SU-DHL-6 (cell line): ENCODE measurements at regions not wholly inside any gene's neighbourhood (a gene's known extent, or its start where the extent isn't known, plus 50 kb on each side); places are given as distances from the start of the nearest gene placed in this dataset.

ENCODE experiments used
- H2AFZ ChIP-seq: fragments of 200-600 bp; sonication (generic); 2 replicates; pipeline ENCODE4 v1.6.1; 2014; ENCODE audit warnings: low read depth, mild to moderate bottlenecking, moderate library complexity, mixed read lengths, antibody characterized with exemption, low read length; ENCODE audit not compliant: severe bottlenecking
- H3F3A ChIP-seq: fragments of 200-600 bp; shearing (Covaris generic); 2 replicates; pipeline ENCODE4 v1.6.0; 2016; ENCODE audit warnings: antibody characterized with exemption, mild to moderate bottlenecking; ENCODE audit not compliant: insufficient read depth
- H3K27ac ChIP-seq: fragments of 200-600 bp; sonication (generic); 2 replicates; pipeline ENCODE4 v1.5.1; 2016; ENCODE audit warnings: low read depth, mild to moderate bottlenecking, low read length, moderate library complexity, mixed read lengths
- H3K27me3 ChIP-seq: fragments of 200-600 bp; sonication (generic), shearing (Covaris generic); 2 replicates; pipeline ENCODE4 v1.6.0; 2014; ENCODE audit warnings: mild to moderate bottlenecking, low read length
- H3K36me3 ChIP-seq: fragments of 200-600 bp; sonication (generic); 2 replicates; pipeline ENCODE4 v1.6.1; 2014; ENCODE audit warnings: mild to moderate bottlenecking, low read length, mixed read lengths
- H3K4me2 ChIP-seq: fragments of 300-600, 200-600 bp; shearing (Covaris generic), sonication (generic); 2 replicates; pipeline ENCODE4 v1.6.0; 2014; ENCODE audit warnings: low read length, low read depth, mild to moderate bottlenecking; ENCODE audit not compliant: poor library complexity, severe bottlenecking
- H3K4me3 ChIP-seq: fragments of 200-600 bp; sonication (generic); 2 replicates; pipeline ENCODE4 v1.5.1; 2014; ENCODE audit warnings: antibody characterized with exemption, low read length, mild to moderate bottlenecking, mixed read lengths; ENCODE audit not compliant: insufficient read depth, poor library complexity, severe bottlenecking
- H3K79me2 ChIP-seq: fragments of 200-600 bp; sonication (generic); 2 replicates; pipeline ENCODE4 v1.6.1; 2014; ENCODE audit warnings: mild to moderate bottlenecking, low read length, moderate library complexity; ENCODE audit not compliant: insufficient read depth
- H3K9ac ChIP-seq: fragments of 200-600 bp; sonication (generic); 2 replicates; pipeline ENCODE4 v1.7.0; 2014; ENCODE audit warnings: mild to moderate bottlenecking, low read length
- H3K9me2 ChIP-seq: fragments of 200-600 bp; sonication (generic); replicated peaks from 2 replicates; pipeline ENCODE4 v1.6.1; 2014; ENCODE audit warnings: low read length; ENCODE audit not compliant: insufficient read depth
- H3K9me3 ChIP-seq: fragments of 200-600 bp; sonication (generic); 2 replicates; pipeline ENCODE4 v1.6.1; 2014; ENCODE audit warnings: low read length, mixed read lengths; ENCODE audit not compliant: insufficient read depth
- H4K20me1 ChIP-seq: fragments of 200-600 bp; sonication (generic); 2 replicates; pipeline ENCODE4 v1.6.1; 2014; ENCODE audit warnings: low read depth, mild to moderate bottlenecking, antibody characterized with exemption, low read length, moderate library complexity, mixed read lengths
- CTCF ChIP-seq: fragments of 200-600 bp; sonication (generic); IDR thresholded peaks from one replicate; pipeline ENCODE4 v1.5.1; 2017; ENCODE audit warnings: antibody characterized with exemption, mild to moderate bottlenecking, low read length, moderate library complexity; ENCODE audit not compliant: insufficient read depth, poor library complexity, severe bottlenecking
- EZH2phosphoT487 ChIP-seq: fragments of 200-600 bp; sonication (generic), shearing (Covaris generic); conservative IDR thresholded peaks from 2 replicates; pipeline ENCODE4 v1.6.1; 2018; ENCODE audit warnings: mild to moderate bottlenecking, antibody characterized with exemption, low read length, moderate library complexity, mixed read lengths

DNA sequence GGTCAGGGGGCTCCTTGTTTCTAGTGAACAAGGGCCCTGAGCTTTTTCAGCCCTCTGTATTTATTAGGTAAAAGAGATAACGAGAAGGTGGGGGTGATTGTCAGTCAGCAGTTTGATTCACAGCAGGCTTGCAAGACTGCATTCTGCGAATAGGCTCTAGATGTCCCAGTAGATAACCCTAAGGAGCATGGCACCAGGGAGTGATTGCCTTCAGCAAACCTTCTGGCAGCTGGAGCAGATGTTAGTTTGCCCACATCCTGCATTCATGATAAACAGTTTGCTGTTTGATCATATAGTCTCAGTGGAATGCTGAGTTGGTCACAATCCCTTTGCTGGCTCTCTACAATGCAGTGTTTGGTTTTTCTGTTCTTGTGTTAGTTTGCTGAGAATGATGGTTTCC lies 161.3 kb upstream of the GADL1 start:
- no peaks in the 10 kb centered on the region for H3K9me3 ChIP-seq
- no peaks in the 10 kb centered on the region for H3F3A ChIP-seq
- H3K27me3 ChIP-seq: no peaks in the 10 kb centered on the region
- H3K27ac ChIP-seq: no peak overlapping the region
- no peak overlapping the region for H3K4me3 ChIP-seq
- H3K9ac ChIP-seq: no peak overlapping the region
- no peak overlapping the region for H3K4me2 ChIP-seq
- no peak overlapping the region for H2AFZ ChIP-seq
- TF ChIP-seq EZH2phosphoT487 (no peak), CTCF (no peak)
- no peaks in the 10 kb centered on the region for H4K20me1 ChIP-seq
- H3K79me2 ChIP-seq: no peaks in the 10 kb centered on the region
- H3K9me2 ChIP-seq: no peaks in the 10 kb centered on the region
- H3K36me3 ChIP-seq: no peaks in the 10 kb centered on the region

DNA sequence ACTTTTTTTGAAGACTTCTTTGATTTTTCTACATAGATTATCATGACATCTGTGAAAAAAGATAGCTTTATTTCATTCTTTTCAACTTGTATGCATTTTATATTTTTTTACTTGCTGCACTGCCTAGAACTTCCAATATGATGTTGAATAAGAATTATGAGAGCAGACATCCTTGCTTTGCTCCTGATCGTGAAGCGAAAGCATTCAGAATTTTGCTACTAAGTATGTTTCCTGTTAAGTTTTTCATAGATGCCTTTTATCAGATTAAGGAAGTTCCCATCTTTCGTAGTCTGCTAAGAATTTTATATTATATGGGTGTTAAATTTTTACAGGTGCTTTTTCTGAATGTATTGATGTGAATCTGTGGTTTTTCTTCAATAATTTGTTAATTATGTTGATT lies 163.4 kb upstream of the GADL1 start:
- H3K4me3 ChIP-seq: no peak overlapping the region
- H4K20me1 ChIP-seq: no peaks in the 10 kb centered on the region
- no peaks in the 10 kb centered on the region for H3K36me3 ChIP-seq
- no peak overlapping the region for H3K4me2 ChIP-seq
- no peak overlapping the region for H3K27ac ChIP-seq
- no peaks in the 10 kb centered on the region for H3F3A ChIP-seq
- TF ChIP-seq EZH2phosphoT487 (no peak), CTCF (no peak)
- no peaks in the 10 kb centered on the region for H3K27me3 ChIP-seq
- H3K79me2 ChIP-seq: no peaks in the 10 kb centered on the region
- H3K9me2 ChIP-seq: no peaks in the 10 kb centered on the region
- no peak overlapping the region for H3K9ac ChIP-seq
- H2AFZ ChIP-seq: no peak overlapping the region
- H3K9me3 ChIP-seq: no peaks in the 10 kb centered on the region

DNA sequence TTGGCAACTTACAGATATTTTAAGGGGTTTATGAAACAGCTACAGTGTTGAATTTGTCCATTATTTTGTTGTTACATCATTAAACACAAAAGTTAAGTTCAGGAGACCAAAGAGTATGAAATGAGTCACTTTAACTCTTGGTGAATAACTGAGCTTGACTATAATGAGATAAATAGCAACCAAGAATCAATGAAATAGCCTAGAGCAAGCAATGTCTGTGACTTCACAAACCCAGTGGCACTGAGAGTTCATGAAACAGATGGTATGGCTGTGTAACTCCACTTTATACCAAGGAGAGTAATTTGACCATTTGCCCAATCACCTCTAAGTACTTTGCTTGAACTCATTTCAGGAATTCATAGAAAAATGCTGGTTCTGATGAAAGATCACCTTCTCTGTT lies 169.6 kb upstream of the GADL1 start:
- Histone ChIP-seq H3K9me3 (no peaks in the 10 kb centered on the region), H4K20me1 (no peaks in the 10 kb centered on the region), H3K9ac (no peak overlapping the region), H3F3A (no peaks in the 10 kb centered on the region), H3K4me2 (no peak overlapping the region), H3K27ac (no peak overlapping the region), H3K9me2 (no peaks in the 10 kb centered on the region), H3K27me3 (no peaks in the 10 kb centered on the region), H3K4me3 (no peak overlapping the region), H2AFZ (no peak overlapping the region), H3K36me3 (no peaks in the 10 kb centered on the region), H3K79me2 (no peaks in the 10 kb centered on the region)
- no peak for TF ChIP-seq CTCF
- TF ChIP-seq EZH2phosphoT487: no peak

- H3K27me3 ChIP-seq: no peaks in the 10 kb centered on the region
- no peak overlapping the region for H3K4me2 ChIP-seq
- H3K9me3 ChIP-seq: no peaks in the 10 kb centered on the region
- no peak overlapping the region for H2AFZ ChIP-seq
- H4K20me1 ChIP-seq: no peaks in the 10 kb centered on the region
- H3K36me3 ChIP-seq: no peaks in the 10 kb centered on the region
- H3K4me3 ChIP-seq: no peak overlapping the region
- H3F3A ChIP-seq: no peaks in the 10 kb centered on the region
- H3K27ac ChIP-seq: no peak overlapping the region
- H3K9me2 ChIP-seq: no peaks in the 10 kb centered on the region
- TF ChIP-seq CTCF (no peak), EZH2phosphoT487 (no peak)
- H3K79me2 ChIP-seq: no peaks in the 10 kb centered on the region
- no peak overlapping the region for H3K9ac ChIP-seq
Observed at GRCh38 chr3:31065765-31066164, 171.3 kb upstream of the GADL1 start.
